ENCODE measurements at regions not wholly inside any gene's neighbourhood (a gene's known extent, or its start where the extent isn't known, plus 50 kb on each side); places are given as distances from the start of the nearest gene placed in this dataset.

DNA sequence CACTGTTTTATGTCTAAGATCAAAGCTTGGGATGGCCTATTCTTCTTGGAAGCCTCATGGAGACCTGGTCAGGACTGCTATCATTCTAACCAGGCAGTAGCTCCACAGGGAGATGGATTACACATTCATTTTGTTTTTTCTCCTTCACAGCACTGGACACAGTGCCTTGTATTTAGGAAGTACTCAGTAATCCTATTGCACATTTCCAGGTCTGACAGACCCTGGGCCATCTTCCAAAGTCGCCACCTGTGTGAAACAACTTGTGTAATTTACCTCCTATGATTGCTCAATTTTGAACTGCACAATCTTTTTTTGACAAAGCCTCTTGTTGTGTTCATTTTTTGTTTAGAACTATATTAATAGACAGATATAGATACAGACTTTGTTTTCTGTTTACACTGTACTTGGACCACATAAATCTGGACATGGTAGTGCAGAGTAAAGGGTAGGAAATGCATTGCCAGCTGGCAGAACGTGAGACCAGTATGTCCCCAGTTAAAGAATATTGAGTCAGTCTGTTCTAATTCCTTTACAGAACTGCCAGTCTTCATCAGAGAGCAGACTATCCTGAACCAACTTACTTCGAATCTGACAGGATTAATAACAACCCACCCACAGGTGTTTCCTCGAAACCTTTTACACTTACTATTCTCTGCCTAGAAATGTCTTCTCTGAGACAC is 277.8 kb upstream of the CYRIA start:
- Histone ChIP-seq H2AFZ (no peak overlapping the region), H3K36me3 (ENCODE audit: insufficient read depth) (no peaks in the 10 kb centered on the region), H3K27me3 (ENCODE audit: insufficient read depth) (no peaks in the 10 kb centered on the region), H3K27ac (ENCODE audit: low read depth) (no peak overlapping the region), H3K4me1 (ENCODE audit: insufficient read depth) (no peaks in the 10 kb centered on the region), H3K9me2 (ENCODE audit: insufficient read depth) (peaks cover 10% of the 10 kb centered on the region; the same call in 1 of the 2 replicates), H3K4me3 (no peak overlapping the region), H3K4me2 (no peak overlapping the region), H4K20me1 (replicated peaks; ENCODE audit: insufficient read depth) (no peaks in the 10 kb centered on the region; the same call in 1 of the 2 replicates), H3K79me2 (replicated peaks; ENCODE audit: insufficient read depth) (no peaks in the 10 kb centered on the region), H3F3A (replicated peaks; ENCODE audit: low read depth) (no peaks in the 10 kb centered on the region)
- Mint-ChIP-seq H3K27ac (no peak overlapping the region), H3K9me3 (no peaks in the 10 kb centered on the region), H3K36me3 (ENCODE audit: low read depth) (no peaks in the 10 kb centered on the region), H3K27me3 (ENCODE audit: insufficient read depth, low read depth, poor library complexity) (no peaks in the 10 kb centered on the region), H3K4me3 (no peak overlapping the region), H3K4me1 (no peaks in the 10 kb centered on the region)
- ATAC-seq (no peak), DNase-seq (ENCODE audit: low spot score) (no peak)
- no peak for TF ChIP-seq JUNB (IDR thresholded peaks at IDR 0.05; ENCODE audit: unreplicated experiment)
- no peak for TF ChIP-seq EZH2 (IDR thresholded peaks at IDR 0.05; ENCODE audit: low read depth, unreplicated experiment)
- TF ChIP-seq CREB1 (CRISPR knock-in tag; IDR thresholded peaks at IDR 0.05; ENCODE audit: low read depth), result no peak
- TF ChIP-seq, protein P1, sequence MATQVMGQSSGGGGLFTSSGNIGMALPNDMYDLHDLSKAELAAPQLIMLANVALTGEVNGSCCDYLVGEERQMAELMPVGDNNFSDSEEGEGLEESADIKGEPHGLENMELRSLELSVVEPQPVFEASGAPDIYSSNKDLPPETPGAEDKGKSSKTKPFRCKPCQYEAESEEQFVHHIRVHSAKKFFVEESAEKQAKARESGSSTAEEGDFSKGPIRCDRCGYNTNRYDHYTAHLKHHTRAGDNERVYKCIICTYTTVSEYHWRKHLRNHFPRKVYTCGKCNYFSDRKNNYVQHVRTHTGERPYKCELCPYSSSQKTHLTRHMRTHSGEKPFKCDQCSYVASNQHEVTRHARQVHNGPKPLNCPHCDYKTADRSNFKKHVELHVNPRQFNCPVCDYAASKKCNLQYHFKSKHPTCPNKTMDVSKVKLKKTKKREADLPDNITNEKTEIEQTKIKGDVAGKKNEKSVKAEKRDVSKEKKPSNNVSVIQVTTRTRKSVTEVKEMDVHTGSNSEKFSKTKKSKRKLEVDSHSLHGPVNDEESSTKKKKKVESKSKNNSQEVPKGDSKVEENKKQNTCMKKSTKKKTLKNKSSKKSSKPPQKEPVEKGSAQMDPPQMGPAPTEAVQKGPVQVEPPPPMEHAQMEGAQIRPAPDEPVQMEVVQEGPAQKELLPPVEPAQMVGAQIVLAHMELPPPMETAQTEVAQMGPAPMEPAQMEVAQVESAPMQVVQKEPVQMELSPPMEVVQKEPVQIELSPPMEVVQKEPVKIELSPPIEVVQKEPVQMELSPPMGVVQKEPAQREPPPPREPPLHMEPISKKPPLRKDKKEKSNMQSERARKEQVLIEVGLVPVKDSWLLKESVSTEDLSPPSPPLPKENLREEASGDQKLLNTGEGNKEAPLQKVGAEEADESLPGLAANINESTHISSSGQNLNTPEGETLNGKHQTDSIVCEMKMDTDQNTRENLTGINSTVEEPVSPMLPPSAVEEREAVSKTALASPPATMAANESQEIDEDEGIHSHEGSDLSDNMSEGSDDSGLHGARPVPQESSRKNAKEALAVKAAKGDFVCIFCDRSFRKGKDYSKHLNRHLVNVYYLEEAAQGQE (IDR thresholded peaks at IDR 0.05; ENCODE audit: unreplicated experiment), result no peak
- TF ChIP-seq NANOG (IDR thresholded peaks at IDR 0.05; ENCODE audit: borderline replicate concordance), result no peak
- TF ChIP-seq, protein P2, sequence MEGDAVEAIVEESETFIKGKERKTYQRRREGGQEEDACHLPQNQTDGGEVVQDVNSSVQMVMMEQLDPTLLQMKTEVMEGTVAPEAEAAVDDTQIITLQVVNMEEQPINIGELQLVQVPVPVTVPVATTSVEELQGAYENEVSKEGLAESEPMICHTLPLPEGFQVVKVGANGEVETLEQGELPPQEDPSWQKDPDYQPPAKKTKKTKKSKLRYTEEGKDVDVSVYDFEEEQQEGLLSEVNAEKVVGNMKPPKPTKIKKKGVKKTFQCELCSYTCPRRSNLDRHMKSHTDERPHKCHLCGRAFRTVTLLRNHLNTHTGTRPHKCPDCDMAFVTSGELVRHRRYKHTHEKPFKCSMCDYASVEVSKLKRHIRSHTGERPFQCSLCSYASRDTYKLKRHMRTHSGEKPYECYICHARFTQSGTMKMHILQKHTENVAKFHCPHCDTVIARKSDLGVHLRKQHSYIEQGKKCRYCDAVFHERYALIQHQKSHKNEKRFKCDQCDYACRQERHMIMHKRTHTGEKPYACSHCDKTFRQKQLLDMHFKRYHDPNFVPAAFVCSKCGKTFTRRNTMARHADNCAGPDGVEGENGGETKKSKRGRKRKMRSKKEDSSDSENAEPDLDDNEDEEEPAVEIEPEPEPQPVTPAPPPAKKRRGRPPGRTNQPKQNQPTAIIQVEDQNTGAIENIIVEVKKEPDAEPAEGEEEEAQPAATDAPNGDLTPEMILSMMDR (conservative IDR thresholded peaks at IDR 0.05; ENCODE audit: low read depth in 2 of 2), result no peak
- TF ChIP-seq, protein P3, sequence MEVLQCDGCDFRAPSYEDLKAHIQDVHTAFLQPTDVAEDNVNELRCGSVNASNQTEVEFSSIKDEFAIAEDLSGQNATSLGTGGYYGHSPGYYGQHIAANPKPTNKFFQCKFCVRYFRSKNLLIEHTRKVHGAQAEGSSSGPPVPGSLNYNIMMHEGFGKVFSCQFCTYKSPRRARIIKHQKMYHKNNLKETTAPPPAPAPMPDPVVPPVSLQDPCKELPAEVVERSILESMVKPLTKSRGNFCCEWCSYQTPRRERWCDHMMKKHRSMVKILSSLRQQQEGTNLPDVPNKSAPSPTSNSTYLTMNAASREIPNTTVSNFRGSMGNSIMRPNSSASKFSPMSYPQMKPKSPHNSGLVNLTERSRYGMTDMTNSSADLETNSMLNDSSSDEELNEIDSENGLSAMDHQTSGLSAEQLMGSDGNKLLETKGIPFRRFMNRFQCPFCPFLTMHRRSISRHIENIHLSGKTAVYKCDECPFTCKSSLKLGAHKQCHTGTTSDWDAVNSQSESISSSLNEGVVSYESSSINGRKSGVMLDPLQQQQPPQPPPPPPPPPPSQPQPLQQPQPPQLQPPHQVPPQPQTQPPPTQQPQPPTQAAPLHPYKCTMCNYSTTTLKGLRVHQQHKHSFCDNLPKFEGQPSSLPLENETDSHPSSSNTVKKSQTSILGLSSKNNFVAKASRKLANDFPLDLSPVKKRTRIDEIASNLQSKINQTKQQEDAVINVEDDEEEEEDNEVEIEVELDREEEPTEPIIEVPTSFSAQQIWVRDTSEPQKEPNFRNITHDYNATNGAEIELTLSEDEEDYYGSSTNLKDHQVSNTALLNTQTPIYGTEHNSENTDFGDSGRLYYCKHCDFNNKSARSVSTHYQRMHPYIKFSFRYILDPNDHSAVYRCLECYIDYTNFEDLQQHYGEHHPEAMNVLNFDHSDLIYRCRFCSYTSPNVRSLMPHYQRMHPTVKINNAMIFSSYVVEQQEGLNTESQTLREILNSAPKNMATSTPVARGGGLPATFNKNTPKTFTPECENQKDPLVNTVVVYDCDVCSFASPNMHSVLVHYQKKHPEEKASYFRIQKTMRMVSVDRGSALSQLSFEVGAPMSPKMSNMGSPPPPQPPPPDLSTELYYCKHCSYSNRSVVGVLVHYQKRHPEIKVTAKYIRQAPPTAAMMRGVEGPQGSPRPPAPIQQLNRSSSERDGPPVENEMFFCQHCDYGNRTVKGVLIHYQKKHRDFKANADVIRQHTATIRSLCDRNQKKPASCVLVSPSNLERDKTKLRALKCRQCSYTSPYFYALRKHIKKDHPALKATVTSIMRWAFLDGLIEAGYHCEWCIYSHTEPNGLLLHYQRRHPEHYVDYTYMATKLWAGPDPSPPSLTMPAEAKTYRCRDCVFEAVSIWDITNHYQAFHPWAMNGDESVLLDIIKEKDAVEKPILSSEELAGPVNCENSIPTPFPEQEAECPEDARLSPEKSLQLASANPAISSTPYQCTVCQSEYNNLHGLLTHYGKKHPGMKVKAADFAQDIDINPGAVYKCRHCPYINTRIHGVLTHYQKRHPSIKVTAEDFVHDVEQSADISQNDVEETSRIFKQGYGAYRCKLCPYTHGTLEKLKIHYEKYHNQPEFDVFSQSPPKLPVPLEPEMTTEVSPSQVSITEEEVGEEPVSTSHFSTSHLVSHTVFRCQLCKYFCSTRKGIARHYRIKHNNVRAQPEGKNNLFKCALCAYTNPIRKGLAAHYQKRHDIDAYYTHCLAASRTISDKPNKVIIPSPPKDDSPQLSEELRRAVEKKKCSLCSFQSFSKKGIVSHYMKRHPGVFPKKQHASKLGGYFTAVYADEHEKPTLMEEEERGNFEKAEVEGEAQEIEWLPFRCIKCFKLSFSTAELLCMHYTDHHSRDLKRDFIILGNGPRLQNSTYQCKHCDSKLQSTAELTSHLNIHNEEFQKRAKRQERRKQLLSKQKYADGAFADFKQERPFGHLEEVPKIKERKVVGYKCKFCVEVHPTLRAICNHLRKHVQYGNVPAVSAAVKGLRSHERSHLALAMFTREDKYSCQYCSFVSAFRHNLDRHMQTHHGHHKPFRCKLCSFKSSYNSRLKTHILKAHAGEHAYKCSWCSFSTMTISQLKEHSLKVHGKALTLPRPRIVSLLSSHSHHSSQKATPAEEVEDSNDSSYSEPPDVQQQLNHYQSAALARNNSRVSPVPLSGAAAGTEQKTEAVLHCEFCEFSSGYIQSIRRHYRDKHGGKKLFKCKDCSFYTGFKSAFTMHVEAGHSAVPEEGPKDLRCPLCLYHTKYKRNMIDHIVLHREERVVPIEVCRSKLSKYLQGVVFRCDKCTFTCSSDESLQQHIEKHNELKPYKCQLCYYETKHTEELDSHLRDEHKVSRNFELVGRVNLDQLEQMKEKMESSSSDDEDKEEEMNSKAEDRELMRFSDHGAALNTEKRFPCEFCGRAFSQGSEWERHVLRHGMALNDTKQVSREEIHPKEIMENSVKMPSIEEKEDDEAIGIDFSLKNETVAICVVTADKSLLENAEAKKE (CRISPR knock-in tag; IDR thresholded peaks at IDR 0.05), result no peak
- no peak for TF ChIP-seq ZNF331 (CRISPR knock-in tag; IDR thresholded peaks at IDR 0.05; ENCODE audit: low read depth)
- TF ChIP-seq POLR2AphosphoS5 (IDR thresholded peaks at IDR 0.05; ENCODE audit: low read depth), result no peak
- no peak for TF ChIP-seq STAT1 (IDR thresholded peaks at IDR 0.05; ENCODE audit: unreplicated experiment)
- TF ChIP-seq, protein P4, sequence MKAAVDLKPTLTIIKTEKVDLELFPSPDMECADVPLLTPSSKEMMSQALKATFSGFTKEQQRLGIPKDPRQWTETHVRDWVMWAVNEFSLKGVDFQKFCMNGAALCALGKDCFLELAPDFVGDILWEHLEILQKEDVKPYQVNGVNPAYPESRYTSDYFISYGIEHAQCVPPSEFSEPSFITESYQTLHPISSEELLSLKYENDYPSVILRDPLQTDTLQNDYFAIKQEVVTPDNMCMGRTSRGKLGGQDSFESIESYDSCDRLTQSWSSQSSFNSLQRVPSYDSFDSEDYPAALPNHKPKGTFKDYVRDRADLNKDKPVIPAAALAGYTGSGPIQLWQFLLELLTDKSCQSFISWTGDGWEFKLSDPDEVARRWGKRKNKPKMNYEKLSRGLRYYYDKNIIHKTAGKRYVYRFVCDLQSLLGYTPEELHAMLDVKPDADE (IDR thresholded peaks at IDR 0.05), result no peak
- TF ChIP-seq EZH2phosphoT487 (IDR thresholded peaks at IDR 0.05; ENCODE audit: unreplicated experiment), result no peak
- no peak for TF ChIP-seq ZNF114 (CRISPR knock-in tag; IDR thresholded peaks at IDR 0.05)

Measured in GM23338 (cell line).